KOPT-K1 (cell line): ENCODE measurements at regions not wholly inside any gene's neighbourhood (a gene's known extent, or its start where the extent isn't known, plus 50 kb on each side); places are given as distances from the start of the nearest gene placed in this dataset.

ENCODE experiments used
- H3K27ac ChIP-seq: fragments of 200-600 bp; sonication (generic); 2 replicates; pipeline ENCODE4 v1.5.1; 2016; ENCODE audit warnings: antibody characterized with exemption, mild to moderate bottlenecking, low read depth, low read length; ENCODE audit not compliant: poor library complexity, severe bottlenecking
- H3K36me3 ChIP-seq: fragments of 200-600 bp; sonication (generic); 2 replicates; pipeline ENCODE4 v1.5.1; 2017; ENCODE audit warnings: antibody characterized with exemption, mild to moderate bottlenecking, low read length, moderate library complexity; ENCODE audit not compliant: insufficient read depth
- H3K9me3 ChIP-seq: fragments of 200-600 bp; sonication (generic); 2 replicates; pipeline ENCODE4 v1.5.1; 2017; ENCODE audit warnings: antibody characterized with exemption, low read length, mild to moderate bottlenecking; ENCODE audit not compliant: insufficient read depth, poor library complexity, severe bottlenecking

DNA sequence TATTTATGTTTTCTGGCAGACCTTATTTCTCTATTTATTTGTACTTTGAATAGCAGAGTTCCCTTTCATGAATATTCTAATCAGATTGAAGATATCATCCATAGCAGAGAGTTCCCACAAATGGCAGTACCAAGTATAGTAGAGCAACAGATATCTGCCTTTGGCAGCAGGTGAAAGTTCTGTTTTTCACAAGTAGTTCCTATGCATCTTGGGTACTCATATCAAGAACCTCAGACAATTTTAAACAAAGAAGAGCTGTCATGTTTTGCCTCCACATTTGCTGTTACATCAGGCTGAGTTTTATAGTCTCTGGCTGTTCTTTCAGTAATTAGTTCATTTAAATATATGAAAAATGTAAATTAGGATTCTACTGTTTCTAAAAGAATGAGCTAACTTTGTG lies 252.0 kb downstream of the KCNC2 start:
- no peak overlapping the region for H3K27ac ChIP-seq
- peaks cover 9% of the 10 kb centered on the region for H3K9me3 ChIP-seq
- H3K36me3 ChIP-seq, result no peaks in the 10 kb centered on the region

DNA sequence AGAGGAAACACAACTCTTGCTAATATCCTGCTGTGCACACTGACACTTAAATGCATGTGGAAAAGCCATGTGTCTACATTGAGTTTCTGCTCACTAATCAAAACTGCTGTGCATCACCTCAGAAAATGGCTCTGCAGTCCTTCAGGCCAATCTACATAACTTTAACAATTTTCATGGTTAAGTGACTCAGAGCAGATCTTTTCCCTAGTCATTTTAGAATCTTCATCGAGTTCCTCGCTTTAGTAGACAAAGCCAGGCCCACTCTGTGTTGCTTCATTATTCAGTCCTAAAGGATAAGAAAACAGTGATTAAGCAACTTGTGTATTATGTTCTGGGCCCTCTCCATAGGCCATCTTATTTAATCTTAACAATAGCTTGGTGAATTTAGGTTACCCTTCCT lies 250.0 kb downstream of the KCNC2 start:
- Histone ChIP-seq H3K27ac (no peak overlapping the region), H3K9me3 (peaks cover 9% of the 10 kb centered on the region), H3K36me3 (no peaks in the 10 kb centered on the region)

DNA sequence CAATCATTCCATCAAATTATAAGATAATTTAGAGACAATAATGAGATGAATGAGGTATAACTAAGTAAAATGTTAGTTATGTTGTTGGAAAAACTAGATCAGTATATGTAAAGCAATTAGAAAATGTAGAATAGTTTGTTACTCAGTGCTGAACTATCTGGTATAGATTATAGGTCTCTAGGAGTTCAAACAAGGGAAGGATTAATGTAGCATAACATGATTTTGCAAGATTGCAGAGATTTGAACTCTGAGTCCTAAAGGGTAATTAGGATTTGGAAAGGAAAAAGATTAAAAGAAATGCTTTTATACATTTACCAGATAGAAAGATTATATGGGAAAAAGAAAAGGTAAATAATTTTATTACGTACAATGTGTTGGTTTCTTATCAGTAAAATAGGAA lies 246.3 kb downstream of the KCNC2 start:
- H3K27ac ChIP-seq, result no peak overlapping the region
- H3K9me3 ChIP-seq, result no peaks in the 10 kb centered on the region
- H3K36me3 ChIP-seq, result no peaks in the 10 kb centered on the region

DNA sequence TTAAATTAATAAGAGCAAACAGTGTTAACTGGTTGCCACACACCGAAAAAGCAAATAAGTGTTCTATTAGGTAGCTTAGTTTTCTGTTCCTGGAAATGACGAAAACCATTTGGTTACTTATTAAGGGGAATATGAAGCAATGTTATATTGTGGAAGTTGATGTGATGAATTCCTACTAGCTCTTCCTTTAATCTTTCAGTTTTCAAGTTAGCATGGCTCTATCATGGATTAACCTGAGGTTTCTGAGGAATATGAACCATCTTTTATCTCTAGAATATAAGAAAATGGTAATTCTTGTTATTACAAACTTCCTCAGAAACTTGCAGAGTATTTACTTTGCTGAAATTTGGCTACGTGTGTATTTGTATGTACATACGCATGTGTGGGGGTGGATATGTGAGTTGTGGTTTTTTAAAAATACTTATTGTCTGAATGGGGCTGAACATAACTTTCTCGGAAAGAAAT lies 245.7 kb downstream of the KCNC2 start:
- H3K27ac ChIP-seq, result no peak overlapping the region
- no peaks in the 10 kb centered on the region for H3K9me3 ChIP-seq
- H3K36me3 ChIP-seq, result no peaks in the 10 kb centered on the region

DNA sequence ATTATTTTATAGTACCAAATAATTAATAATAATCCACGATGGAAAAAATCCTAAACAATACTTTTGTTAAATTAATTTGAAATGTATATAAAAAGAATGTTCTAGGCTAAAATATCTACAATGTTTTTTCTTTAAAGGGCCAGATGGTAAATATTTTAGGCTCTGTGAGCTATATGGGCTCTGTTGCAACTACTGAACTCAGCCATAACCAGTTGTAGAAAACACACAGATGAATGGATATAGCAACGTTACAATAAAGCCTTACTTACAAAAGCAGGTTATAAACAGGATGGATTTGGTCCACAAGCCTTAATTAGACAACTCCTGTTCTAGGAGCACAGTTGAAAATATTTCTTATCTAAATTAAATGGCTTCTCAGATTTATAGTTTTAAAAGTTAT lies 245.2 kb downstream of the KCNC2 start:
- Histone ChIP-seq H3K36me3 (no peaks in the 10 kb centered on the region), H3K27ac (no peak overlapping the region), H3K9me3 (no peaks in the 10 kb centered on the region)

DNA sequence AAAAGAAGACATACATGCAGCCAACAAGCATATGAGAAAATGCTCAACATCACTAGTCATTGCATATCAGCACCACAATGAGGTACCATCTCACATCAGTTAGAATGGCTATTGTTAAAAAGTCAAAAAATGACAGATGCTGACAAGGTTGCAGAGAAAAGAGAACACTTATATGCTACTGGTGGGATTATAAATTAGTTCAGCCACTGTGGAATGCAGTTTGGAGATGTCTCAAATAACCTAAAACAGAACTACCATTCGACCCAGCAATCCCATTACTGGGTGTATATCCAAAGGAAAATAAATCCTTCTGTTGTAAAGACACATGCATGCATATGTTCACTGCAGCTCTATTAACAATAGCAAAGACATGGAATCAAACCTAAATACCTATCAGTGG lies 238.4 kb downstream of the KCNC2 start:
- Histone ChIP-seq H3K9me3 (no peaks in the 10 kb centered on the region), H3K36me3 (no peaks in the 10 kb centered on the region), H3K27ac (no peak overlapping the region)

DNA sequence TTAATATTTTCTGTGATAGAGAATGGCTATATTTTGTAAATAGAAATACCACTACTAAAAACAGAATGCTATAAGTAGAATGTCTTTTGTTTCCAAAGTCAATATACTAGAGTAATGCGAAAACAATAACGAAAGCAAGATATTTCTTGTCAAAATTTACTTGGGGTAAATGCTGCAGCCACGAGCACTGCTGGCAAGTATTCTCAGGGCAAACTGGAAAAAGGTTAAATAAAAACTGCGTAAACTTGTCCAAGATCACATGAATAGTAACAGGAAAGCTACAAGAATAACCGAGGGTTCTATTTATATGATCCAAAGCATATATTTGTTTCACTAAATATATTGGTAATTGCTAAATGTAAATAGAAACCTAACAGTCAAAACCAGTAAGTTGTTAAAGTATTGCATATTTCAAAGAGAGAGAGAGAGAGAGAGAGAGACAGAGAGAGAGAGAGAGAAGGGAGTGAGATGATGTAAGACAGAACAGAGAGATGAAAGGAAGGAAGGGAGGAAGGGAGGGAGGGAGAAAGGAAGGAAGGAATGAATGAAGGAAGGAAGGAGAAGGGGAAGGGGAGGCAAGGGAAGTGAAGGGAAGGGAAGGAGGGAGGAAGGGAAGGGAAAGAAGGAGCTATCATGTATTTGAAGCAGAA lies 231.7 kb downstream of the KCNC2 start:
- H3K36me3 ChIP-seq, result no peaks in the 10 kb centered on the region
- no peak overlapping the region for H3K27ac ChIP-seq
- no peaks in the 10 kb centered on the region for H3K9me3 ChIP-seq

DNA sequence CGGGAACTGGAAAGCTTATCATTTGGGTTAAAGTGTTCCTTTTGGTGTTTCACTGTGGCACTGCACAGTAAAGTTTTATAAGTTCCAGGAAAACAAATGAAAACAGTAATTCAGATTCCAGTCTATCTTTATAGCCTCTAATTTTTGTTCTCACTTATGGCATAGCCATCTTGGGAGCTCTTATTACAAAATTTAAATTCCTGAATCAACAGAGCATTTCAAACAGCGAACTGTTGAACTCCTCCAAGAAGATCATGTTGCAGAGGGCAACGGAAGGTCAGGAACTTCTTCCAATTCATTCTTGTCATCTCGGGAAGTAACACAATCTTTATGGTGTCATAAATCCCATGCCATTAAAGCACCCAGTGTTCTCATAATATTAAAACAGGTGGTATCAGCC lies 229.1 kb downstream of the KCNC2 start:
- H3K9me3 ChIP-seq, result no peaks in the 10 kb centered on the region
- no peak overlapping the region for H3K27ac ChIP-seq
- H3K36me3 ChIP-seq, result no peaks in the 10 kb centered on the region

DNA sequence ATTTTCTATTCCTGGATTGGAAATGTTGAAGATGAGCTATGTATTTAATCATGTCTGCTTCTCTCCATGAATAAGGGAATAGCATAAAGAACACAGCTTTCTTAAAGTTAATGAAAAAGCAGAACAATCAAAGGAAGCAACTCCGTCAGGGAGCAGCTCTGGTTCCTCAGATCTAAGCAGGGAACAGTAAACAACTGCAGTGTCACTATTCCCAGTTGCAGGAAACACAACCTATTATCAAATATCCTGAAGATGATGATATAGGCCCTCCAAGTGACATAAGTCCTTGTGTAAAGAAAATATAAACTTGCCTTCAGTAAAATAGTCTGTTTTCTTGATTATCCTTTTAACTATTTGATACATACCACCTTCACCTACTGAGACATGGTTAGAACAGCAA lies 228.1 kb downstream of the KCNC2 start:
- H3K36me3 ChIP-seq, result no peaks in the 10 kb centered on the region
- no peaks in the 10 kb centered on the region for H3K9me3 ChIP-seq
- no peak overlapping the region for H3K27ac ChIP-seq

DNA sequence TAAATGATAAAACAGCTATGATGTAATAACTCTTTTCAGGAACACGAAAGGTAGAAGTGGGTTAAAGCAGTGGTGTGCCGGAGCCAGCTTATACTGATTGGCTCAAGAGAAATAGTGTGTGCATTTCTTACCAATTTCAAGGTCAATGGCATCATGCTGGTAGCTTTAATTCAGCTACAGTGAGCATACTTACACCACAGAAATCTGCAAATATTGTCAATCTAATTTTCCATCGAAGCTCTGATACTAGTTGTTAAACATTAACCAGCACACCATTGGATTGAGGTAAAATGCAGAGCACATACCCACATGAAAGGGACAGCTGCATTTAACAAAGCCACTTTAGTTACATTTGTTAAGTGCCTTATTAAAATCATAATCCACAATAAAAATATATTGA lies 225.7 kb downstream of the KCNC2 start:
- Histone ChIP-seq H3K9me3 (no peaks in the 10 kb centered on the region), H3K27ac (no peak overlapping the region), H3K36me3 (no peaks in the 10 kb centered on the region)

DNA sequence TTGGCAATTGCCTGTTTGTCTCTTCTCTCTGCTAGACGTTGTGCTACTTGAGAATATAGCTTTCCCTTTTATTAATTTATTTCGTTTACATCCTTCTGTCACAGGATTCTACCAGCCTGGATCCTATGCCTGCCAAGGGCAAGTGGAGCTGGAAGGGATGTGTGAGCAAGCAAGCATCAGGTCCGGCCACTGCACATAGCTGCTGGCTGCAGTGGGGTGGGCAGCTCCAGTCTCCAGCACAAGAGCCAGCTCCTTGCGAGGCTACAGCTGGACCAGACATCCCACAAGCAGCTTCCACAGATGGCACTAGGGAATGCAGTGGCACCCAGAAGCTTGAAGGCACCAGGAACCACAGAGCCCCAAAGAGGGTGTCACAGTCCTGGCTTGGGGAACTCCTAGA lies 225.0 kb downstream of the KCNC2 start:
- H3K36me3 ChIP-seq, result no peaks in the 10 kb centered on the region
- no peaks in the 10 kb centered on the region for H3K9me3 ChIP-seq
- no peak overlapping the region for H3K27ac ChIP-seq

DNA sequence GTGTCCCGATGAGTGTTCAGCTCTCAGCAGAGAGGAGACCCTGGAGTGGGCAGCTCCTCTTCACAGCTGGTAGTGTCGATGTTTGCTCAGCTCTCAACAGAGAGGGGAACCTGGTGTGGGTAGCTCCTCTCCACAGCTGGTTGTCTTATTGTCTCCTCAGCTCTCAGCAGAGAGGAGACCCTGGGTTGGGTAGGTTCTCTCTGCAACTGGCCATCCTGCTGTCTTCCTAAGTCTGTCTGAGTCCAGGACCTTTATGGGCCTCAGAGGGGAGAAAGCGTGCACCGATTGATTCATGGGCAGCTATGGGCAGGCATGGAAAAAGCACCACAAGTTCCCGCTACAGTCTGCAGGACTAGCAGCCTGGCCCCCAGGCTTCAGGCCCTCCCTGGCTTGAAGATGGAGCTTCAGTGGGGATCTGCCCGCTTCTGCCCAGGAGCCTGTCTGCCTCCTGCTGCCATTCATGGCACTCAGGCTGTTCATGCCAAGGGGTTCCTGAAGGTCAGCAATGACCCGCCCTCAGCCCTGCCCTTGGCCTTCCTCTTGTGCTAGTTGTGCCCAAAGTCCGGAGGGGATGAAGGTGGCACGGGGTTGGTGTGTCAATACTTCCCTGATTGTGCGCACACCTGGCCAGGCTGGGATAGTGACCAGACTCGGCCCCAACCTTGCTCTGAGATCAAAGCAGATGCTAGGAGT lies 224.2 kb downstream of the KCNC2 start:
- Histone ChIP-seq H3K36me3 (no peaks in the 10 kb centered on the region), H3K9me3 (no peaks in the 10 kb centered on the region), H3K27ac (no peak overlapping the region)

DNA sequence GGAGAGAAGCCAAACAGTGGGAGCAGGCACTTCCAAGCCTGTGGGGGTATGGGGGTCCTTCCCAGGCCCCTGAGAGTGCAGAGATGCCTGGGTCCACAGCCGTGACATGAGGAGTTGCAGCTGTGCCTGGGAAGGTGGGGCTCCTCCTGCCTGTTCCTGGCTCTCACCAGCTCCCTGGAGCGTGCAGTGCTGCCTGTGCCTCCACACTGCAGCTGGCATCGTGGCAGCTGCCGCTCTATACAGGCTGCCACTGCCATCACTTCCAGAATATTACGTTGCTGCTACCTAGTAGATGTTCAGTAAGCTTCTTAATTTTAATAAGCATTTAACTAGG lies 223.7 kb downstream of the KCNC2 start:
- Histone ChIP-seq H3K36me3 (no peaks in the 10 kb centered on the region), H3K9me3 (no peaks in the 10 kb centered on the region), H3K27ac (no peak overlapping the region)

DNA sequence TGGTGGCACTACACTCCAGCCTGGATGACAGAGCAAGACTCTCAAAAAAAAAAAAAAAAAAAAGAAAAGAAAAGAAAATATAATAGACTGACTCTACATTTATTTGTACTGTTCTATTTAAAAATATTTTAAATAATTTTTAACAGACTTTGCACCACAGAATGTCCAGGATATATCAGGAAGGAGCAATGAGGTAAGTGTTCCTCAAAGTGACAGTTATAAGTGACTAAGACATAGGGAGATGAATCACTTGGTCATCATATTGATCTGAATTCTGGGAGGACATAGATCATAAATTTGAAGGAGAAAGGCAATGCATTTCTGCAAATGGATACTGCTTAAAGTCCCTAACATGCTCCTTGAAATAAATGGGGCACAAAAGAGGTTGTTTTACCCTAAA lies 221.5 kb downstream of the KCNC2 start:
- H3K9me3 ChIP-seq, result no peaks in the 10 kb centered on the region
- no peaks in the 10 kb centered on the region for H3K36me3 ChIP-seq
- H3K27ac ChIP-seq, result no peak overlapping the region
